B cell (primary cell): ENCODE measurements at regions not wholly inside any gene's neighbourhood (a gene's known extent, or its start where the extent isn't known, plus 50 kb on each side); places are given as distances from the start of the nearest gene placed in this dataset.

Experiments used
- ATAC-seq: fragments of 200-7000 bp; cut with Tn5 transposase; one replicate; pipeline ENCODE4 v1.10.0; 2021; ENCODE audit warnings: low read depth, mild to moderate bottlenecking, moderate number of reproducible peaks, moderate library complexity
- CTCF ChIA-PET: fragments of 350-600 bp; sonication (Branson Sonifier 250); formaldehyde crosslinking; loops from one replicate; lab custom pipeline; 2021; ENCODE audit warnings: antibody characterized with exemption, inconsistent platforms; lab: Charles Lee
- POLR2A ChIA-PET: fragments of 350-600 bp; sonication (Branson Sonifier 250); formaldehyde crosslinking; loops from one replicate; lab custom pipeline; 2021; ENCODE audit warnings: antibody characterized with exemption; lab: Charles Lee
- DNase-seq: peaks from one replicate; pipeline ENCODE4 v3.0.0; 2013
- H2AFZ ChIP-seq: 2 replicates; pipeline ENCODE4 v1.6.1; 2012; ENCODE audit warnings: mild to moderate bottlenecking, low read depth, low read length; ENCODE audit not compliant: insufficient read depth, poor library complexity, severe bottlenecking
- H3K27ac ChIP-seq, 2 donors: 1 replicate in 1 of 2; 2 replicates in 1 of 2; pipeline ENCODE4 v1.5.1; 2012 to 2013; ENCODE audit warnings: low read length in 2 of 2, mild to moderate bottlenecking in 2 of 2, moderate library complexity in 1 of 2
- H3K27me3 ChIP-seq, 4 experiments: fragments of 200-600 bp in 1 of 4; sonication (generic) in 1 of 4; replicated peaks in 1 of 4; 1 replicate in 2 of 4; 2 replicates in 2 of 4; pipeline versions ENCODE4 v1.6.1 to v1.7.0; 2013 to 2016; ENCODE audit warnings: low read length in 3 of 4, mild to moderate bottlenecking in 2 of 4, mixed read lengths in 1 of 4, moderate library complexity in 1 of 4; ENCODE audit not compliant: insufficient read depth in 4 of 4, control insufficient read depth in 3 of 4; ENCODE audit errors: control extremely low read depth in 1 of 4
- H3K36me3 ChIP-seq, 2 experiments: replicated peaks in 1 of 2; 1 replicate in 1 of 2; 2 replicates in 1 of 2; pipeline versions ENCODE4 v1.6.1 to v1.7.1; 2013; ENCODE audit warnings: low read length in 1 of 2; ENCODE audit not compliant: insufficient read depth in 2 of 2, control insufficient read depth in 1 of 2; ENCODE audit errors: control extremely low read depth in 1 of 2, extremely low read depth in 1 of 2
- H3K4me1 ChIP-seq, 2 donors: fragments of 200-600 bp in 1 of 2; sonication (generic) in 1 of 2; 1 replicate in 1 of 2; 2 replicates in 1 of 2; pipeline versions ENCODE4 v1.5.1 to v1.6.1; 2013 to 2017; ENCODE audit warnings: low read length in 2 of 2; ENCODE audit not compliant: control insufficient read depth in 2 of 2, insufficient read depth in 2 of 2
- H3K4me2 ChIP-seq: replicated peaks from 2 replicates; pipeline ENCODE3; 2012; ENCODE audit warnings: mild to moderate bottlenecking, low read depth, low read length; ENCODE audit not compliant: poor library complexity, severe bottlenecking
- H3K4me3 ChIP-seq, 5 experiments: fragments of 200-600 bp in 1 of 5; sonication (generic) in 1 of 5; 1 replicate in 3 of 5; 2 replicates in 2 of 5; pipeline versions ENCODE4 v1.5.1 to v1.7.0; 2011 to 2016; ENCODE audit warnings: low read length in 4 of 5, mild to moderate bottlenecking in 4 of 5, low read depth in 2 of 5, control low read depth in 1 of 5, moderate library complexity in 1 of 5; ENCODE audit not compliant: insufficient read depth in 1 of 5; ENCODE audit errors: control extremely low read depth in 1 of 5, extremely low read depth in 1 of 5
- H3K79me2 ChIP-seq: fragments of 200-600 bp; sonication (generic); one replicate; pipeline ENCODE4 v1.6.0; 2016; ENCODE audit warnings: low read length; ENCODE audit not compliant: control insufficient read depth, insufficient read depth
- H3K9ac ChIP-seq: fragments of 200-600 bp; sonication (generic); 2 replicates; pipeline ENCODE4 v1.6.1; 2017; ENCODE audit warnings: mild to moderate bottlenecking, low read length, moderate library complexity
- H3K9me3 ChIP-seq, 3 donors: one replicate each; pipeline versions ENCODE4 v1.6.1 to v1.7.1; 2013; ENCODE audit warnings: low read length in 2 of 3; ENCODE audit not compliant: control insufficient read depth in 2 of 3, insufficient read depth in 1 of 3; ENCODE audit errors: control extremely low read depth in 1 of 3
- H4K20me1 ChIP-seq: 2 replicates; pipeline ENCODE4 v1.6.0; 2012; ENCODE audit warnings: mild to moderate bottlenecking, low read length; ENCODE audit not compliant: insufficient read depth, control insufficient read depth, poor library complexity, severe bottlenecking
- H3K27ac Mint-ChIP-seq: one replicate; pipeline ENCODE4 v1.8.0; 2021; ENCODE audit warnings: mixed read lengths
- H3K27me3 Mint-ChIP-seq: one replicate; pipeline ENCODE4 v1.8.0; 2021; ENCODE audit warnings: mixed read lengths
- H3K4me1 Mint-ChIP-seq: one replicate; pipeline ENCODE4 v1.8.0; 2021; ENCODE audit warnings: mixed read lengths
- H3K4me3 Mint-ChIP-seq: one replicate; pipeline ENCODE4 v1.8.0; 2021; ENCODE audit warnings: mixed read lengths
- H3K9me3 Mint-ChIP-seq: one replicate; pipeline ENCODE4 v1.8.0; 2022; ENCODE audit warnings: mixed read lengths; ENCODE audit not compliant: insufficient read depth
- EZH2 ChIP-seq: IDR thresholded peaks from 2 replicates; pipeline ENCODE4 v1.6.1; 2012; ENCODE audit warnings: borderline replicate concordance, low read depth, mild to moderate bottlenecking, moderate library complexity, low read length; ENCODE audit not compliant: insufficient read depth, poor library complexity, severe bottlenecking
- WGBS: methylation state at CpG from one replicate; pipeline ENCODE4 v1.1.5; 2013; ENCODE audit warnings: missing lambda C conversion rate; ENCODE audit not compliant: insufficient coverage; 5-methylcytosine and 5-hydroxymethylcytosine counted together
- intact Hi-C: fragments of 100-400 bp; cut with micrococcal nuclease; formaldehyde crosslinking; loops from one replicate; pipeline ENCODE4 v1.10.0; 2022
- TF ChIP-seq, protein P1 (sequence below): fragments of 200-600 bp; IDR thresholded peaks from one replicate; pipeline ENCODE4 v1.8.0; 2022; ENCODE audit warnings: antibody characterized with exemption, mild to moderate bottlenecking

DNA sequence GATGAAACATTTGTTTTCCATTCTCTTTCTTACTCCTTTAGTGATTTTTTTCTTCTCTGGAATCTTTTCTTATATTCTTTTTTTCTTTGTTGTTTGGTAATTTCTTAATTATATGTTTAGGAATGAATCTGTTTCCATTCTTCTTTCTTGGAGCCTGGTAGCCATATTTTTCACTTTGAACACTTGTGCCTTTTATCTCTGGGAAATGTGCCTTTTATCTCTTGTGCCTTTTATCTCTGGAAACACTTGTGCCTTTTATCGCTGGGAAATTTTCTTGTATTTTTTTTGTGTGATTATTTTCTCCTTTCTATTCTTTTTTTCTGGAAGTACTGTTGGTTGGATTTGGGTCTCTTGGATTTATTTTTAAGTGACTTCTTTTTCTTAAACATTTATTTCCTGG lies 118.2 kb downstream of the LEPR start:
- intact Hi-C loops, result no loop called here
- H3K27me3 ChIP-seq, result no peaks in the 10 kb centered on the region
- no peaks in the 10 kb centered on the region for H4K20me1 ChIP-seq
- Mint-ChIP-seq H3K9me3 (no peaks in the 10 kb centered on the region), H3K27ac (no peak overlapping the region), H3K4me3 (no peak overlapping the region), H3K4me1 (no peaks in the 10 kb centered on the region), H3K27me3 (peaks cover 2% of the 10 kb centered on the region)
- no peak overlapping the region for H3K4me3 ChIP-seq
- H3K79me2 ChIP-seq, result no peaks in the 10 kb centered on the region
- no peaks in the 10 kb centered on the region for H3K36me3 ChIP-seq
- no peak for ATAC-seq
- no peak for DNase-seq
- no peak overlapping the region for H3K9ac ChIP-seq
- H2AFZ ChIP-seq, result no peak overlapping the region
- no CpG with 5 or more reads among the region's 1 CpG for WGBS
- TF ChIP-seq, protein P1, sequence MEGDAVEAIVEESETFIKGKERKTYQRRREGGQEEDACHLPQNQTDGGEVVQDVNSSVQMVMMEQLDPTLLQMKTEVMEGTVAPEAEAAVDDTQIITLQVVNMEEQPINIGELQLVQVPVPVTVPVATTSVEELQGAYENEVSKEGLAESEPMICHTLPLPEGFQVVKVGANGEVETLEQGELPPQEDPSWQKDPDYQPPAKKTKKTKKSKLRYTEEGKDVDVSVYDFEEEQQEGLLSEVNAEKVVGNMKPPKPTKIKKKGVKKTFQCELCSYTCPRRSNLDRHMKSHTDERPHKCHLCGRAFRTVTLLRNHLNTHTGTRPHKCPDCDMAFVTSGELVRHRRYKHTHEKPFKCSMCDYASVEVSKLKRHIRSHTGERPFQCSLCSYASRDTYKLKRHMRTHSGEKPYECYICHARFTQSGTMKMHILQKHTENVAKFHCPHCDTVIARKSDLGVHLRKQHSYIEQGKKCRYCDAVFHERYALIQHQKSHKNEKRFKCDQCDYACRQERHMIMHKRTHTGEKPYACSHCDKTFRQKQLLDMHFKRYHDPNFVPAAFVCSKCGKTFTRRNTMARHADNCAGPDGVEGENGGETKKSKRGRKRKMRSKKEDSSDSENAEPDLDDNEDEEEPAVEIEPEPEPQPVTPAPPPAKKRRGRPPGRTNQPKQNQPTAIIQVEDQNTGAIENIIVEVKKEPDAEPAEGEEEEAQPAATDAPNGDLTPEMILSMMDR, result no peak
- no peak for TF ChIP-seq EZH2
- CTCF ChIA-PET, result no interaction called here
- no peaks in the 10 kb centered on the region for H3K9me3 ChIP-seq
- POLR2A ChIA-PET, result no interaction called here
- H3K4me1 ChIP-seq, result no peaks in the 10 kb centered on the region
- H3K4me2 ChIP-seq, result no peak overlapping the region
- no peak overlapping the region for H3K27ac ChIP-seq

DNA sequence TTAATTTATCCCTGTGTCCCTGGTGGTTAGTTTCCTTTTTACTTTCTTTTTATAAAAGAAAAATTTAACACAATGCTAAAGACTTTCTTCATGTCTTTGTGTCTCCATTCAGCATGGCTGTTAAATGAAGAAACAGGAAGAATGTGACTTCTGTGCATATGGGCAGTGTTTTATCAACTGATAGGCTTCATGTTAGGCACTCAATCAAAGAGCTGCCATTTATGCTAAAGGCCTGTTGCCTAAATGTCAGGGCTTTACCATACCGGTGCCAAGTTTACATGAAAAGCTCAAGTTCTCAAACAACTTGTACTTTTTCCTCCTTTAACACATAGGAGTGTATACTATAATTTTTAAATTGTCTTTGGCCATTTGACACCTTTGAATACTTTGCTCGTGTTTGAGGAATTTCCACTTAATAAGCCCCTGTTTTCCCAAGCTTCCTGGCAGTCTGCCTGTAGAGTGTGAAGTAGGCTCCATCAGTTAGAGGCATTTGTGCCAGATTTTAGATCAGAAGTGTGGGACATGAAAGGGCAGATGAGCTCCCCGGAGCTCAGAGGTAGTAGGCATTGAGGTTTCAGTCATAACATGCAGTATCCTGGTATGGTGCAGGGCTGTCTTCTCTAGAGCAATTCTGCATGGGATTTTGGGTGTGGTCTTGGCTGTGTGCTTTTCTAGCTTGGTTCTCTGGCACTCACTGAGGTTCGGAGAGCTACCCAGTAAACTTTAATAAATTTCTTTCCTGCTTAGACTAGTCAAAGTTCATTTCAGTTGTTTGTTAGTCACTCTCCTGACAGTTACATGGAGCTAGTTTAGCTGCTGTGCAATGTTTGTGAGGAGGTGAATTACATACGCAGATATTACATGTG lies 119.0 kb downstream of the LEPR start:
- DNase-seq (no peak), ATAC-seq (no peak)
- H3K79me2 ChIP-seq, result no peaks in the 10 kb centered on the region
- no peak overlapping the region for H3K27ac Mint-ChIP-seq
- ChIA-PET POLR2A (no interaction called here), CTCF (no interaction called here)
- no peak overlapping the region for H3K9ac ChIP-seq
- intact Hi-C loops, result no loop called here
- TF ChIP-seq, protein P1, result no peak
- TF ChIP-seq EZH2, result no peak
- no peaks in the 10 kb centered on the region for H3K36me3 ChIP-seq
- H3K27me3 ChIP-seq, result no peaks in the 10 kb centered on the region
- no peaks in the 10 kb centered on the region for H3K4me1 Mint-ChIP-seq
- H3K4me3 Mint-ChIP-seq, result no peak overlapping the region
- no peak overlapping the region for H3K4me3 ChIP-seq
- WGBS, result 71% methylated on average over 1 of the region's 5 CpGs
- H3K9me3 Mint-ChIP-seq, result no peaks in the 10 kb centered on the region
- H3K9me3 ChIP-seq, result no peaks in the 10 kb centered on the region
- no peak overlapping the region for H3K4me2 ChIP-seq
- no peaks in the 10 kb centered on the region for H4K20me1 ChIP-seq
- no peak overlapping the region for H2AFZ ChIP-seq
- H3K4me1 ChIP-seq, result no peaks in the 10 kb centered on the region
- peaks cover 2% of the 10 kb centered on the region for H3K27me3 Mint-ChIP-seq
- H3K27ac ChIP-seq, result no peak overlapping the region
